ENCODE measurements at regions not wholly inside any gene's neighbourhood (a gene's known extent, or its start where the extent isn't known, plus 50 kb on each side); places are given as distances from the start of the nearest gene placed in this dataset.
"Not testable (repeated sequence)": the region's sequence is repeated elsewhere in the genome, so short reads cannot be mapped to it uniquely, and the experiment has no call there.

- no peak for DNase-seq (ENCODE audit: extremely low read depth in 1 of 11, low read depth in 9 of 11, low spot score in 4 of 11)
Measured at GRCh38 chr6:167702241-167702827, 124.4 kb upstream of the AFDN start.

- no peak for DNase-seq (ENCODE audit: extremely low read depth in 1 of 11, low read depth in 9 of 11, low spot score in 4 of 11)
Measured at GRCh38 chr6:167703347-167703746, 123.4 kb upstream of the AFDN start.

- no peak for DNase-seq (ENCODE audit: extremely low read depth in 1 of 11, low read depth in 9 of 11, low spot score in 4 of 11)
Measured at GRCh38 chr6:167703781-167704180, 122.9 kb upstream of the AFDN start.

GRCh38 chr6:167704396-167704901 is 122.3 kb upstream of the AFDN start:
- no peak for DNase-seq (ENCODE audit: extremely low read depth in 1 of 11, low read depth in 9 of 11, low spot score in 4 of 11)

GRCh38 chr6:167705211-167705750 is 121.4 kb upstream of the AFDN start:
- DNase-seq (ENCODE audit: extremely low read depth in 1 of 11, low read depth in 9 of 11, low spot score in 4 of 11) = no peak

- no peak for DNase-seq (ENCODE audit: extremely low read depth in 1 of 11, low read depth in 9 of 11, low spot score in 4 of 11)
Measured at GRCh38 chr6:167706313-167707109, 120.2 kb upstream of the AFDN start.

GRCh38 chr6:167707686-167708500 is 118.8 kb upstream of the AFDN start:
- no peak for DNase-seq (ENCODE audit: extremely low read depth in 1 of 11, low read depth in 9 of 11, low spot score in 4 of 11)

GRCh38 chr6:167708501-167709094 is 118.1 kb upstream of the AFDN start:
- DNase-seq (ENCODE audit: extremely low read depth in 1 of 11, low read depth in 9 of 11, low spot score in 4 of 11) = no peak

GRCh38 chr6:167709196-167709595 is 117.5 kb upstream of the AFDN start:
- DNase-seq (ENCODE audit: extremely low read depth in 1 of 11, low read depth in 9 of 11, low spot score in 4 of 11) = no peak

- DNase-seq (ENCODE audit: extremely low read depth in 1 of 11, low read depth in 9 of 11, low spot score in 4 of 11) = not testable (repeated sequence)
Measured at GRCh38 chr6:167709776-167710336, 116.9 kb upstream of the AFDN start.

- DNase-seq (ENCODE audit: extremely low read depth in 1 of 11, low read depth in 9 of 11, low spot score in 4 of 11) = no peak
Measured at GRCh38 chr6:167710363-167710920, 116.3 kb upstream of the AFDN start.

- no peak for DNase-seq (ENCODE audit: extremely low read depth in 1 of 11, low read depth in 9 of 11, low spot score in 4 of 11)
Measured at GRCh38 chr6:167711211-167711610, 115.5 kb upstream of the AFDN start.

- DNase-seq (ENCODE audit: extremely low read depth in 1 of 11, low read depth in 9 of 11, low spot score in 4 of 11) = no peak
Measured at GRCh38 chr6:167711768-167712730, 114.7 kb upstream of the AFDN start.

GRCh38 chr6:167712731-167713475 is 113.8 kb upstream of the AFDN start:
- no peak for DNase-seq (ENCODE audit: extremely low read depth in 1 of 11, low read depth in 9 of 11, low spot score in 4 of 11)

GRCh38 chr6:167714152-167714551 is 112.6 kb upstream of the AFDN start:
- no peak for DNase-seq (ENCODE audit: extremely low read depth in 1 of 11, low read depth in 9 of 11, low spot score in 4 of 11)

GRCh38 chr6:167717455-167717854 is 109.3 kb upstream of the AFDN start:
- no peak for DNase-seq (ENCODE audit: extremely low read depth in 1 of 11, low read depth in 9 of 11, low spot score in 4 of 11)

GRCh38 chr6:167717867-167718266 is 108.8 kb upstream of the AFDN start:
- no peak for DNase-seq (ENCODE audit: extremely low read depth in 1 of 11, low read depth in 9 of 11, low spot score in 4 of 11)

Measured in renal cortex interstitium (tissue), 11 donors.